HG02610 (cell line): ENCODE measurements at regions not wholly inside any gene's neighbourhood (a gene's known extent, or its start where the extent isn't known, plus 50 kb on each side); places are given as distances from the start of the nearest gene placed in this dataset.

ENCODE experiments used
- ATAC-seq: cut with Tn5 transposase; IDR thresholded peaks from one replicate; pipeline ENCODE4 v1.9.1; 2021; ENCODE audit warnings: mild to moderate bottlenecking, moderate library complexity; ENCODE audit not compliant: unreplicated experiment

DNA sequence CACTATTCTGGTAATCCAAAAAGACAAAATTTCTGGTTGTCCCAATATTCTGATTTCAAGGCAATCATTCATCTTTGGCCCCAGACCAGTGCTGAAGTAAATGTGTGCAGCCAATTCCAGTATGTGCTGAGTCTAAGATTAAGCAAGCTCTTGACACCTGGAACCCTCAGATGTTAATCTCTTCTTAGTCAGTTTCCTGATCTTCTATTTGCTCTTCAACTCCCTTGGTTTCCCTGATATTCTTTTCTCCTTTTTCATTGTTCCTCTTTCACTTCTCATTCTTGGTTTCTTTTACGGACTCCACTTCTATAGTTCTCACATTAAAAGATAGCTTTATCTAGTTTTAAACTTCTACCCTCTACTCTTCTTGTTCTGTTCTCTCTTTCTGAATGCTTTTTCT, 445.7 kb upstream of the FANCL start:
- ATAC-seq = no peak

DNA sequence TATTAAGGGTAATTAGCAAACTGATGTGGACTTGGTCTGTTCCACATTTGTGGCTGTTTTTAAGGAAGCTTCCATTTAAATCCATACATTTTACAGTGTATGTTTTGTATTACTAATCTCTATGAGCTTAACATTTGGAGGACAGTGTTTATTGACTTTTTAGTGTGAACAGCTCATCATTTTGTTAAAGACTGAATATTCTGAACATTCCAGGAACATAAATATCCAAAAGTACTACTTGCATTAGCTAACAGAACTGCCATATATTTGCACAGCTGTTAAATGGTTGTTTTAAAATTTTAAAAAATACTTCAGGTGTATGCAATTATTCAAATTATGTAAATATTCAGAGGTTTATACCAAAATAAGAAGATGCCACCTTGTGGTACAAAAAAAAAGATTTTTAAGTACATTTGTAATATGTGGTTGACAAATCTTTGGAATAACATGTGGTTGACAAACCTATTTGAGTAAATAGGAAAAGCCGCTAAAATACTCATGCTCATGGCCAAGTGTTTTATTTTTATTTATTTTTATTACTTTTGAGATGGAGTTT, 439.7 kb upstream of the FANCL start:
- no peak for ATAC-seq

DNA sequence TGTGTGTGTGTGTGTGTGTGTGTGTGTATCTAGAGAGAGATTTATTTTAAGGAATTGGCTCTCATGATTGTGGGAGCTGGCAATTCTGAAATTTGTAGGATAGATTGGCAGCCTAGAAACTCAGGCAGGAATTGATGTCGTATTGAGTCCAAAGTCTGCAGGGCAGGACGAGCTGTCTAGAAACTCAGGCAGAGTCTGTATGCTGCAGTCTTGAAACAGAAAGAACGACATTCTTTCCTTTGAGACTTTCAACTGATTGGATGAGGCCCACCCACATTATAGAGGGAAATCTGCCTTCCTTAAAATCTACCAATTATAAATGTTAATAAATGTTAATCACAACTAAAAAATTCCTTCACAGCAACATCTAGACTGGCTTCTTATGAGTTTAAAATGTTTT, 436.6 kb upstream of the FANCL start:
- no peak for ATAC-seq

DNA sequence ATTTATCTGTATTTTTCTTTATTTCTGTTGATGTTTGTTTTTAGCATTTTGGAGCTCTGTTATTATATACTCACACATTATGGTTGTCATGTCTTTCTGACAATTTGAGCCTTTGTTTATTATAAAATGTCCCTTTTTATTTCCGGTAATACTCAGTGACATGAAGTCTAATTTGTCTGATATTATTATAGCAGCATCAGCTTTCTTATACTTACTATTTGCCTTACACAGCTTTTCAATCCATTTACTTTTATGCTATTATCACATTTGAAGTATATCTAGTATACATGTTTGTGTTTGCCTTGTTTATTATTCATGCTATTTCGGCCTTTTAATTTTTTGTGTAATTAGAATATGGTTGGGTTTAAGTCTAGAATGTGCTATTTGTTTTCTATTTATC, 430.6 kb upstream of the FANCL start:
- ATAC-seq = no peak

DNA sequence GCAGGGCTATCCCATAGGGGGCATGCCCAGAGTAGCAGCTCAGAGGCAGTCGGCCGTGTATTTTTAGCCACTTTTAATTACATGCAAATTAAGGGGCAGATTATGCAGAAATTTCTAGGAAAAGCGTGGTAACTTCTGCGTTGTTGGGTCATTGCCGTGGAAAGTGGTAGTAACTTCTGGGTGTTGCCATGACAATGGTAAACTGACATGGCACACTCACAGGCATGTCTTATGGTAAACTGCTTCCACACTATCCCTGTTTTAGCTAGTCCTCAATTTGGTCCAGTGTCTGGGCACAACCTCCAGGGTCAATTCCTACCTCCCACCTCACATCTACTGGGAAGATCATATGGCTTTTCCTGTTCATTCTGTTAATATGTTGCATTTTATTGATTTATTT, 428.9 kb upstream of the FANCL start:
- no peak for ATAC-seq

DNA sequence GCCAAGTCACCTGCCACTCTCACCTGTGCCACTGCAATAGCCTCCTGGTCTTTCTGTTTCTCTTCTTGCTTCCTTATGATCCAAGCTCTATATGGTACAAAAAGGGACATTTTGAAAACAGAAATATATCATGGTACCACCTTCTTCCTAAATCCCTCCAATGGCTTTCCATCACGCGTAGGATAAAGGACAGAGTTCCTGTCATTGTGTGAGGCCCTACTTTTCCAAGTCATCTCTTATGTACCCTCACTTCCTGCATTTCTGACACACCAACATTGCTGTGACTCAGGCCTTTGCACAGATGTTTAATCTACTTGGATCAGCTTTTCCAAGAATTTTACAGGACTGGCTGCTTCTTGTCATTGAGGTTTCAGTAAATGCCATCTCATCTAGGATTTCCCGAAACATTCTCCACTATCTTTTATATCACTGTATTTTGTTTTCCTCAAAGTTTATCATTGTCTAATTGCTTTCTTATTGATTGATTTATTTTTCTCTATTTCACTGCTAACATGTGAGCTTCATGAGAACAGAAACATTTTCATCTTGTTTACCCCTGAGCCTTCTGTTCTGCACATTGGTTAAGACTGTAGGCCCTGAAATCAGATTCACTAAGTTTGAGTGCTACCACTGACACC, 426.1 kb upstream of the FANCL start:
- no peak for ATAC-seq

DNA sequence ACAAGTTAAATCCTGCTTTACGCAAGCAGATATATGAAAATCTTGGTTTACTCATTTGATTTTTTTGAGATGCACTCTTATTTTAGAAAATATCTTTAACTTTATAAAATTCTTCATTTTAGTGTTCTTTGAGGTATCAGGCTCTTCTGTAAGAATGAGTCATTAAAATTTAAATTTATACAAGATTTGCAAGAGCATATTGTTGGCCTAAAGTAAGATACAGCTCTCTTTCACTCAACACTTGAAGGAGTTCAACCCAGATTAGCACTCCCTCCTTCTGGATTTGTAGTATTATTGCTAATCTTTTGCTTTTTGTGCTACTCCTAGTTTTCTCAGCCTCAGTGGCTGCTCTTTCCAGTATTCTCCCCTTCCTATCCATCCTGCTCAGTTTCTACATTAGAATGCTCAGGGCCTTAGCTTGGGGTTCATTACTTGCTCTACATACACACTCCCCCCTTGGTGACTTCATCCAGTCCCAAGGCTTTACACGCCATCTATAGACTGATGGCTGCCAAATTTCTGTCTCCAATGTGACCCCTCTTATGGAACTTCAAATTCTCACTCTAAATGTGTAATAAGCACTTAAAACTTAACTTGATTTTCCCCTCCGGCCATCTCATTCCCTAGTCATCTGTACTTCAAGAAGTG, 425.3 kb upstream of the FANCL start:
- ATAC-seq = no peak

DNA sequence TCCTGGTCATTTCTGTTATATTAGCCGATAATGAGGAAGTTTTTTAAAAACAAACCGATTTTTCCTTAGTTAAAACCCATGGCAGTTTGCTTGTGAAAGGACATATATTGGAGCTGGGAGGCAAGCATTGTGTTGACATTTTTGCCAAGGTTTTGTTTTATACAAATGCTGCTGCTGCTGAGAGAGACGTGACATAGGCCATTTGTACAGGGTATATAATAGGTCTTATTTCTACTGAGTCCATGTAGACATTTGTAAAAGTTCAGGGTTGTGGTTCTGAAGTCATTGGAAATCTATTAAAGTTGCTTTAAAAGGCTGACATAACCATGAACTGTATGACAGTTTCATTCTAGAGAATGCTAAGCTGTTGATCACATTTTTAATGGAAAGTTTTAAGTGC, 424.0 kb upstream of the FANCL start:
- ATAC-seq = no peak

DNA sequence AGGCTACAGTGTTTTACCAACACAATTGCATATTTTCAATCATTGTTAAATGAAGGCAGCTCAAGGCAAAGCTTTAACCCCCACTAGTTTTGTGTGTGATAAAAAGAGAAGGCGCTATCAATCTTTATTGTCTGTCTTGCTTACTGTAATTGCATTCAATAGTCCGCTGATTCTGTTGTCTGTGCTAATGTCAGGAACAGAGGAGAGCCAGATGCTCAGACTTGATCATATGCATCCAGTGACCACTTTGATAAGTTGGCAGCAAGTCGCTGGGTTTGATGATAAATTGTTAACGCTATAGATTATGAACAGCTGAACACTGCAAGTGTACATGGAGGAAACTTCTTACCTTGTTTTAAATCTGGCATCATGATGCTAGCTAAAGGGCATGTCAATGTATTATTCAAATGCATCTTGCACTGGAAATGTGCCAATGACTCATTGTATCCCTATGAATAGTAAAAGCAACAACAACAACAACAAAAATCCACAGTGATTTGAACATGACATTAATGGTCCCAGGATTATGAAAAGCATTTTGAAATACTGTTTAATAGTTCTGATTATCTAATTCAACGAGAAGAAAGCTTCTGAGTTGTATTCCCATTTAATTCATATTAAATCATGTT, 423.5 kb upstream of the FANCL start:
- no peak for ATAC-seq

DNA sequence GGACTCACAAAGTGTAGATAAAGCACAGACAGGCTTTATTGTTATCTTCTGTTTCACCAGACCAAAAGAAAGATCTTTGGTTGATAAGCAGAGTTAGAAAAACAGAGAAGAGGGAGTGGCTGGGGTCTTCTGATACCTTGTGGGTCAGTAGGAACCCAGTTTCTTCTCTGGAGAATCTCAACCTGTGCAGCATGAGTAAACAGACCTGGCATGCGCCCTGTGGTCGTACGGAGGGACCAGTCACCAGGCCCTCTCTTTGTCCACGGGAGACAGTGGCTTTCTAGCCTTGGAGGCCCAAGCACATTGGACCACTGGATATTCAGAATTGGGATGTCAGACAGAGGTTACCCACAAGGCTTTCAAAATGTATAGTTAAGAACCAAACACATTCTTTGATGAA, 418.9 kb upstream of the FANCL start:
- no peak for ATAC-seq

DNA sequence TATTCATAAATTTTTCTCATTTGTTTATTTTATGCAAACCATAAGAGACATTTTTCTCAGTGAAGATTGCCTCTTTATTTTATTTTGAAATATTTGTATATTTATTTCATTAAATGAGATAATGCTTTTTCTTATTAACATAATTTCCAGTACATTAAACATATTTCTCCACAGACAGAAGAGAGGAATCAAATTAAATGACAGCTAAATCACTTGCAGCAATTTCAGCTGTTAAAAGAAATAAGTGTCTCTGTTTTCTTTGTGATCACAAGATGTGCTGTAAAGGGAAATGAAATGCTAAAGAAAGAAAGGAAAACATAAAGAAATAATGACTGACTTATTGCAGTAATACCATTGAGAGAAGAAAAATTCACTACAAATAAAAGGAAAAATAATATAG, 414.0 kb upstream of the FANCL start:
- no peak for ATAC-seq

DNA sequence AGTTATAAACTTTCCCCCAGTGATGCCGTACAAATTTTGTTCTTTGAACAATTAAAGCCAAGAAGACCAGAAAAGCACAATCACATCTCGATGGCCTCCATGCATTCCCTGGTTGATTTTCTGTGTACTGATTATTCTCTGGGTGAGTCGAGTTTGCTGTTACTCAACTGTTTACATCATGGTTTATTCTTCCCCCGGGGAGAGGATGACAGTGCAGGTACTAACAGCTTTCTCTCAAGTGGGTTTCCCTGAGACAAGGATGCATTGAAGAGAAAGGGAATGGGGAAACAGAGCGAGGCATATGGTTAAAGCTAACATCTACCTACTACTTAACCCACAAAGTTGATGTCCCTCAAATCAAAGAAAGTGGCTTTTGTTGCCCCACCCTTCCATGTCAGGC, 410.8 kb upstream of the FANCL start:
- no peak for ATAC-seq

DNA sequence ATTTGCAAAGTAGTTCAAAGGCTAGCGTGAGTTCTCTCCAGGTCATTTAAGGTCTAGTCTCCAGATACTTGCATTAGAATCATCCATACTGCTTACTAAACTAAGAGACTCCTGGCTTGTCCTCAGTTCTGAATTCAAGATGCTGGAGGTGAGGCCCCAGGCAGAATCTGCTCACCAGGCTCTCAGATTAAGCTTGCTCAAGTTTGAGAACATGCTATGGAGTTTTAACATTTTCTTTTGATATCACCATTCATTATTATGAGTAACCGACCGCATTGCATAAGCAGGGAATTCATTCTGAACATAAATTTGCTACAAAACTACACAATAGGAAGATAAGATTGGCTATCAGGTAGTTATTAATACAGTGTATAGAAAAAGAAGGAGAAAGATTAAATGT, 409.7 kb upstream of the FANCL start:
- ATAC-seq = no peak

DNA sequence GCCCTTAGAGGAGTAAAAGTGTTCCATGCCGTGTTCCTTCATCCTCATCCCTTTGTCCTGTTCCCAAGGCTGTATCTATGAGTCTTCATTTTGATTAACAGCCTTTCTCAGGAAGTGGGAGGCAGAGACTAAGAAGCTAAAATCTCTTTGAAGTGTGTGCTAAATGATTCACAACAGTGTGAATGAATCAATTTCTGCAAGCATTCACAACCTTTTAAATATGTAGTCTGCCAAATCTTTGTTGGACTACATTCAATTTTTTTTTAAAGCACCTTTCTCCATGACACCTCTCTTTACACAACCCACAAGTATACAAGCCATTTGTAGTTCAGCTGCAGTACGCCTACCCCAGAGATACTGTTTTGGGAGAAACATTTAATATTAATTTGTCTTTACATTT, 408.6 kb upstream of the FANCL start:
- ATAC-seq = no peak

DNA sequence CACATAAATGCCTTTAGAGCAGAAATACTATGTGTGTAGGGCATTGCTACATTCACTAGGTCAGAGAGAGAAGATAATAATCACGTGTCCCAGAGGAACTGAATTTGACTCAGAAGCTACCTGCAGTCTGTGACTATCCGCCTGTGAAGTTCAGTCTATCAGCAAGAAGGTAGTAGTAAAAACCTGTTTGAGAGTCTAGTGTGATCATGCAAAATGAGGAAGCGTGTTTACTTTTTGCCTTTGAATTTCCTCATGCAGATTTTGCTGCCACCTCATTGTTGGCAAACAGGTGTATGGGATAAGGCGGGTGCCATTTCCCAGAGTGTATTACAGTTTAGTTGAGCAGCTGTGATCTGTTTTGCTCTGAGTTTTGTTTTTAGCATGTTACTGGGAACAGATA, 403.9 kb upstream of the FANCL start:
- no peak for ATAC-seq

DNA sequence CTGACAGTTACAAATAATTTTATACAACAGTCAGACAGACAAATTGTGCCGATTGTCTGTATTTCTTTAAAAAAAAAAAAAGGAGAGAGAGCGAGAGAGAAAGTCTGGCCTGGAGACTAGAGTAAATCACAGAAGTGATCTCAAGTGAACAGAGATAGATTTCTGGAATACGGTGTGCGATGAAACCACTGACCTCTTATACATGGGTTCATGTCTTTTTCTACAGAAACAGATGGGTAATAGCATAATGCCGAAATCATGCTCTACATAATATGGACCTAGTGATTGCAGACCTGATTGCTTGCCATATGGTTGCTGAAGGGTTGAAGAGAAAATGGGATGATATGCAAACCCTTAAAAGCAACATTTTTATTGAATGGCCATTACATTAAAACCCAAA, 403.3 kb upstream of the FANCL start:
- ATAC-seq = no peak

DNA sequence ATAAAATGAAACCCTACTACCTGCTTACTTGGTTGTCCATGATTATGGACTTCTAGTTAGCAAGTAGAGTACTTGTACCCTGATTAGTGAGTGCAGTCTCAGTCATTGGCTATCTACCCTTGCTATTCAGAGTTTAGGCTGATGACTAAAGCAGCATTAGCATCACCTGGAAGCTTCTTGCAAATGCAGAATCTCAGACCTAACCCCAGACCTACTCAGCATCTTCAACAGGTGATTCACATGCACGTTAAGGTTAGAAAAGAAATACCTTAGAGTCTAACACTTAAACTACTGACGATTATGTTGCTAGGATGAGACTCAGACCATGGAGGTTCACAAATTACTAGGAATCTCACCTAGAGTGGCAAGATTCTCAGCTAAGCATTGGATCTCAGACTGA, 399.9 kb upstream of the FANCL start:
- no peak for ATAC-seq

DNA sequence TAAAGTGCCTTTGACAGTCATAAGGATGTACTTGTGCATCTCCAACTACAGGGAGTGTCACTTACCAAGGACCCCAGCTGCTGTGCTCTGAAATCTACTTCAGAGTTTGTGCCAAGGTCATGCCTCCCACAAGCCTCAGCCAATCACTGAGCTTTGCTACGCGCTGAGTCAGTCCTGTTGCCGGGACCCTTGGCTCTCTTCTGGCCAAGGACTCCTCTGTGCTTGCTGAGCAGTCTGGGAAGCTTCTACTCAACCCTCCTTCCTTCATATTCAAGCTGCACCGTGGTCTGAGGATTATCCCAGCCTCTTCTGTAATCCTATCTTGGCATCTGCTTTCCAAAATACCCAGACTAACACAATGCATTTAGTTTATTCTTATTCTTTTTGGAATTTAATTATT, 398.9 kb upstream of the FANCL start:
- no peak for ATAC-seq

DNA sequence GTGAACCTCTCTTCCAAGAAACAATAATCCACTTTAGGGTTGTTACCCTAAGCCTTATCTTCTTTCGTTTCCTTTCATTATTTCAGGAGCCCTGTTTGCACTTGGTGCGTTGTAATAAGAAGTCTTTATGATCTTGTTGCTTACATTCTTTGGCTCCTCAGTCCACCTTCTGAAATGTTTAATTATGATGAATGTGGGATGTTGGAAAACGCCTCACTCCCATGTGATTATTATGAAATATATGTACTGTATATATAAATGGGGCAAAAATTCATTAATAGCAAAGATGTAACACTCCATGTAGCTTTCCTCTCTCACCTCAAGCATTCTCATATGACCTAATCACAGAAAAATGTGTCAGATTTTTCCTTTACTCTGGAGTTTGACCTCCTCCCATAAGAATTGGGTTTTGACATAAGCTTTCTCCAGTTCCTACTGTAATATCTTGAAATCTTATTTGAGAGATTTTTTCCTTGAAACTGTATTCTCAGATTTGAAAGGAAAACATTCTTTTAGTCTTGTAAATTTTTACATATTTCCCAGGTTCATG, 397.2 kb upstream of the FANCL start:
- ATAC-seq = no peak

DNA sequence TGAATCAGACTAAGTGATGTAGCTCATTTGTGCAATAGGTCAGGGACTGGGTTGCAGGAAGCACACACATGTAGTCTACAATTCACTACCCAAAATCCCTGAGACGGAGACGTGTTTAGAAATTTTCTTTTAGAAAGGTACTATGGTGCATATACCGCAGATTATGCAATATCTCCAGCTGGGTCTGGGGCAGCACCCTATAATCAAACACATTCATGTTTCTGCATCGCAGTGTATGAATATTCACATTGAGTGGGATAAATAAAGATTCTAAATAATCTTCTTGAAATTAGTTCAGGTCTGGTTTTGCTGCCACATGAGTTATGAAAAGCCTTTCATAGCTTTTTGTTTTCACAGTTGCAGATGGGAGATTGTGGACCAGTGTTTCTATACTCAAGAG, 395.7 kb upstream of the FANCL start:
- no peak for ATAC-seq

DNA sequence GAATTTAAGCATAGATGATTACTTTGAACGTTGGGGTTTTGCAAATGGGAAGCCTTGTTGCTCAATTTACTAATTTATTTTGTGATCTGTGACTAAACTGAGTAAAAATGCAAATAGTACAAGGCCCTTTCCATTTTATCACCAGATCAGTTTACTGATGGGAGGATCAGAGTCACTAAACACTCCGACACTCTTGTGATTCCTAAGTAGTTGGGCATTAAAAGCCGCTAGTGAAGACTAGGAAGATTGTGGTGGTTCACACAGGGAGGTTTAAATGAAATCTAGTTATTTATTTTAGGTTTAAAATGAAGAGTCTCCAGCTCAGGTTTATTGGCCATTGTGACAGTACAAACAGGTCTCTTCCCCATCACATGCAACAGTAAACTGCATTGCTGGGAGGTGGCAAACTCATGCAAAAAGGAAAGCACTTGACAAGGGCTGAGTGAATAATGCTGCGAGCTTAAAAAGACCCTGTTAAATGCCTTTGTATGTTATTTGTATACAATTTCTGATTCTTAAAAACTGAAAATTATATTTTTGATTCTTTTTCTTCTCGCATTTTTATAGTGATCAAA, 394.8 kb upstream of the FANCL start:
- no peak for ATAC-seq
